HEK293T (cell line): ENCODE measurements at regions not wholly inside any gene's neighbourhood (a gene's known extent, or its start where the extent isn't known, plus 50 kb on each side); places are given as distances from the start of the nearest gene placed in this dataset.
A peak's percentile ranks its signal among the peaks of the same experiment; 100 is the strongest.

ENCODE experiments used
- CTCF ChIA-PET: fragments of 350-600 bp; formaldehyde crosslinking; extraction: SDS; loops from one replicate; lab custom pipeline; 2021; ENCODE audit warnings: antibody characterized with exemption, inconsistent platforms; lab: Yijun Ruan, JAX
- POLR2A ChIA-PET: fragments of 350-600 bp; formaldehyde crosslinking; extraction: SDS; loops from one replicate; lab custom pipeline; 2020; ENCODE audit warnings: antibody characterized with exemption, inconsistent platforms; lab: Yijun Ruan, JAX
- DNase-seq: peaks from one replicate; pipeline ENCODE4 v3.0.0; 2012; ENCODE audit warnings: mixed read lengths; ENCODE audit errors: extremely low spot score
- ARNT ChIP-seq: fragments of 450-650 bp; IDR thresholded peaks from 2 replicates; pipeline ENCODE4 v1.6.1; 2017; ENCODE audit warnings: mild to moderate bottlenecking
- BHLHE40 ChIP-seq: fragments of 450-650 bp; IDR thresholded peaks from 2 replicates; pipeline ENCODE4 v1.6.1; 2016; ENCODE audit warnings: mild to moderate bottlenecking, moderate library complexity, borderline replicate concordance
- CTBP1 ChIP-seq: fragments of 450-650 bp; IDR thresholded peaks from 2 replicates; pipeline ENCODE4 v1.6.1; 2016; ENCODE audit warnings: borderline replicate concordance
- ELF4 ChIP-seq: fragments of 450-650 bp; IDR thresholded peaks from 2 replicates; pipeline ENCODE4 v1.6.1; 2017; ENCODE audit warnings: antibody characterized with exemption
- FOXA1 ChIP-seq: fragments of 450-650 bp; IDR thresholded peaks from 2 replicates; pipeline ENCODE4 v1.6.1; 2016; ENCODE audit warnings: mild to moderate bottlenecking
- FOXK2 ChIP-seq: fragments of 450-650 bp; IDR thresholded peaks from 2 replicates; pipeline ENCODE4 v1.6.1; 2016; ENCODE audit warnings: mild to moderate bottlenecking
- FOXM1 ChIP-seq: fragments of 450-650 bp; IDR thresholded peaks from 2 replicates; pipeline ENCODE4 v1.6.1; 2017; ENCODE audit warnings: mild to moderate bottlenecking, borderline replicate concordance
- HDGF ChIP-seq: fragments of 450-650 bp; IDR thresholded peaks from 2 replicates; pipeline ENCODE4 v1.6.1; 2017; ENCODE audit warnings: antibody characterized with exemption, borderline replicate concordance
- L3MBTL2 ChIP-seq: fragments of 450-650 bp; conservative IDR thresholded peaks from 2 replicates; pipeline ENCODE4 v1.6.1; 2016; ENCODE audit warnings: mild to moderate bottlenecking
- LEF1 ChIP-seq: fragments of 450-650 bp; IDR thresholded peaks from 2 replicates; pipeline ENCODE4 v1.6.1; 2017; ENCODE audit warnings: mild to moderate bottlenecking, borderline replicate concordance
- NFRKB ChIP-seq: fragments of 450-650 bp; IDR thresholded peaks from 2 replicates; pipeline ENCODE4 v1.6.1; 2016; ENCODE audit warnings: mild to moderate bottlenecking, moderate library complexity
- SP1 ChIP-seq: fragments of 450-650 bp; IDR thresholded peaks from 2 replicates; pipeline ENCODE4 v1.6.1; 2017
- SUZ12 ChIP-seq: fragments of 450-650 bp; IDR thresholded peaks from 2 replicates; pipeline ENCODE4 v1.6.1; 2016; ENCODE audit warnings: mild to moderate bottlenecking
- TARDBP ChIP-seq: fragments of 450-650 bp; IDR thresholded peaks from 2 replicates; pipeline ENCODE4 v1.6.1; 2016
- ZNF384 ChIP-seq: fragments of 450-650 bp; IDR thresholded peaks from 2 replicates; pipeline ENCODE4 v1.6.1; 2016
- TF ChIP-seq, protein P1 (sequence below): fragments of 450-650 bp; IDR thresholded peaks from 2 replicates; pipeline ENCODE4 v1.6.1; 2016

DNA sequence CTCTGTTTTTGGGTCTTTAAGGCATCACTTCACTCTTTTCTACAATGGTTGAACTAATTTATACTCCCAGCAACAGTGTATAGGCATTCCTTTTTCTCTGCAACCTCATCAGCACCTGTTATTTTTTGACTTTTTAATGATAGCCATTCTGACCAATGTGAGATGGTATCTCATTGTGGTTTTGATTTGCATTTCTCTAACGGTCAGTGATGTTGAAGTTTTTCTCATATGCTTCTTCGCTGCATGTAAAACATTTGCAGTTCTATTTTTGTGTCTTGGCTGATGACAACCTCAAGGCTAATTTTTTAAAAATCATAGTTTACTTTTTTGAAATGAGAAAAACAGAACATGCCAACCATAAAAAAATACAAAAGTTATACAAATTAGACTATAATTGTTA is 258.2 kb upstream of the EDNRB start:
- ChIA-PET CTCF (no interaction called here), POLR2A (no interaction called here)
- TF ChIP-seq FOXK2 (no peak), L3MBTL2 (no peak), HDGF (no peak), SP1 (no peak), FOXA1 (no peak), ZNF384 (no peak), ELF4 (no peak), NFRKB (no peak), BHLHE40 (no peak), LEF1 (no peak), FOXM1 (no peak), CTBP1 (no peak), TARDBP (no peak)
- TF ChIP-seq, protein P1, sequence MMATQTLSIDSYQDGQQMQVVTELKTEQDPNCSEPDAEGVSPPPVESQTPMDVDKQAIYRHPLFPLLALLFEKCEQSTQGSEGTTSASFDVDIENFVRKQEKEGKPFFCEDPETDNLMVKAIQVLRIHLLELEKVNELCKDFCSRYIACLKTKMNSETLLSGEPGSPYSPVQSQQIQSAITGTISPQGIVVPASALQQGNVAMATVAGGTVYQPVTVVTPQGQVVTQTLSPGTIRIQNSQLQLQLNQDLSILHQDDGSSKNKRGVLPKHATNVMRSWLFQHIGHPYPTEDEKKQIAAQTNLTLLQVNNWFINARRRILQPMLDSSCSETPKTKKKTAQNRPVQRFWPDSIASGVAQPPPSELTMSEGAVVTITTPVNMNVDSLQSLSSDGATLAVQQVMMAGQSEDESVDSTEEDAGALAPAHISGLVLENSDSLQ, result no peak
- DNase-seq, result no peak

DNA sequence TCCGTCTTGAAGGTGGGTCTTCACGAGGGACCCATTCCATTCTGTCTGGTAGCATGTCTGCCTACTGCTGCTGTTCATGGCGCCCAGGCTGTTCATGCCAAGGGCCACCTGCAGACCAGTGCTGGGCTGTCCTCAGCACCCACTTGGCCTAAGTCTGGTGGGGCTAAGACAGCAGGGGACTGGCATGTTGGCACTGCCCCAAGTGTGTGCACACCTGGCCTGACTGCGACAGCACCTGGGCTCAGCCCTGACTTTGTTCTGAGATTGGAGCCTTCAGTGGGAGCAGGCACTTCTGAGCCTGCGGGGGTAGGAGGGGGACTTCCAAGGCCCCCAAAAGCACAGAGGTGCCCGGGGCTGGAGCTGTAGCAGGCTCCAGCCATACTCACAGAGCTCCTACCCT is 250.8 kb upstream of the EDNRB start:
- DNase-seq, result no peak
- ChIA-PET CTCF (no interaction called here), POLR2A (no interaction called here)
- no peak for TF ChIP-seq SUZ12
- no peak for TF ChIP-seq FOXK2
- no peak for TF ChIP-seq ZNF384
- TF ChIP-seq FOXM1, result no peak
- no peak for TF ChIP-seq FOXA1
- no peak for TF ChIP-seq NFRKB
- TF ChIP-seq HDGF, result no peak
- TF ChIP-seq L3MBTL2, result no peak
- TF ChIP-seq, protein P1, result no peak
- no peak for TF ChIP-seq SP1
- TF ChIP-seq ARNT, result no peak
- TF ChIP-seq LEF1, result no peak
- no peak for TF ChIP-seq ELF4
- no peak for TF ChIP-seq BHLHE40
- no peak for TF ChIP-seq CTBP1
- no peak for TF ChIP-seq TARDBP

DNA sequence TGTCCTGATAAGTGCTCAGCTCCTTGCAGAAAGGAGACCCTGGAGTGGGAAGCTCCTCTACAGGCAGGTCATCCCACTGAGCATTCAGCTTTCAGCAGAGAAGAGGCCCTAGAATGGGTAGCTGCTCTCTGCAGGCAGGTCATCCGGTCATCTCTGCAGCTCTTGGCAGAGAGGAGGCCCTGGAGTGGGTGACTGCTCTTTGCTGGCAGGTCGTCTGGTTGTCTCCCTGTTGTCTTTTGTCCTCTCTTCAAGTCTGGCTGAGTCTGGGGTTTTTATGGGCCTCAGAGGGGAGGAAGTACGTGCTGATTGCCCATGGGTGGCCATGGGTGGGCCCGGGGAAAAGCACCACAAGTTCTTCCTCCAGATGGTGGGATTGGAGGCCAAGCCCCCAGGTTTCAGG is 250.3 kb upstream of the EDNRB start:
- CTCF ChIA-PET, result no interaction called here
- POLR2A ChIA-PET, result no interaction called here
- no peak for TF ChIP-seq FOXK2
- no peak for TF ChIP-seq SP1
- no peak for TF ChIP-seq FOXM1
- no peak for TF ChIP-seq L3MBTL2
- TF ChIP-seq CTBP1, result no peak
- TF ChIP-seq SUZ12, result no peak
- TF ChIP-seq BHLHE40, result no peak
- TF ChIP-seq TARDBP, result no peak
- TF ChIP-seq ARNT, result no peak
- TF ChIP-seq, protein P1, result no peak
- DNase-seq, result no peak

DNA sequence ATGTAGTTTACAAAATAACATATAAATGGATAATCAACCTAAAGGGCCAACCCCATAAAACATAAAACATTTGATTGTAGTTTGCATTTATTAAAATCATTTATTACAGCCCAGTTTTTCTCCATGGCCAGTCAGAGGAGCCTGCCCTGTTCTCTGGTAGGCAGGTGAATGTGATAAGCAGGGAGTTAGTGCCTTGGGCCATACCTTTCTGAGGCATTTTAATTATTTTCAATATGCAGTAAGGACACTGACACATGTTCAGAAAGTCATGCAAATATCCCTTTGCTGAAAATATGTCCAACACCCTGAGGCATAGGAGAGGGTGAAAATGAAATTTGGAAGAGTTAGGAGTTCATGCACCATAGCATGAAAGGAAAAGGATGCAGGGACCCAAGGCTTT is 242.6 kb upstream of the EDNRB start:
- ChIA-PET POLR2A (no interaction called here), CTCF (no interaction called here)
- no peak for DNase-seq
- TF ChIP-seq NFRKB, result no peak
- no peak for TF ChIP-seq ELF4
- no peak for TF ChIP-seq HDGF
- no peak for TF ChIP-seq ARNT
- no peak for TF ChIP-seq CTBP1
- TF ChIP-seq SP1, result no peak
- TF ChIP-seq, protein P1, result no peak
- TF ChIP-seq ZNF384, result no peak

DNA sequence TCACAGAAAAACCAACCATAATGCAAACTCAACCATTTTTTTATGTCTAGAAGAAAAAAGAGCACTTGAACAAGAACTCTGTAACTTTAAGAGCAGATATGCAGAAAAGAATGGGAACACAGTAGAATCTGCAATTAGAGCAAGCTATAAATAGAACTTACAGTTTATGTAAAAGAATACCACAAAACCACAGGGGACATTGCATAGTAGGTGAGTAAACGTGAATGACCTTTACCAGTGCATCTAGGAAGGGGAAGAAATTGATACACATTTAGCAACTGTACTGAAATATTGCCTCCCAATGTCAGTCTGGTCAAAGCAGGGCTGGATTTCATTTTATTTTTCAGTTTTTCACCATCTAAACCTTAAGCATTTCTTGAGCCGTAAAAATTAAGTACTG is 242.2 kb upstream of the EDNRB start:
- POLR2A ChIA-PET, result no interaction called here

DNA sequence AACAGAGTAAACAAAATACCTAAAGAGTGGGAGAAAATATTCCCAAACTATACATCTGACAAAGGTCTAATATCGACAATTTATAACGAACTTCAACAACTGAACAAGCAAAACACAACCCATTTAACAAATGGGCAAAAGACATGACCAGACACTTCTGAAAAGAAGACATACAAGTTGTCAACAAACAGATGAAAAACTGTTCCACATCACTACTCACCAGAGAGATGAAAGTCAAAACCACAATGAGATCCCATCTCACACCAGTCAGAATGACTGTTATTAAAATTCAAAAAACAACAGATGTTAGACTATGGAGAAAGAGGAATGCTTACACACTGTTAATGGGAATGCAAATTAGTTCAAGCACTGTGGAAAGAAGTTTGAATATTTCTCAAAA is 233.8 kb upstream of the EDNRB start:
- DNase-seq, result no peak
- POLR2A ChIA-PET, result no interaction called here
- CTCF ChIA-PET, result interaction anchor here (0.6 kb wide), 1 partner anchor 591 kb away, joined by 3 read pairs; no protein-coding TSS in a partner anchor
- TF ChIP-seq FOXM1 (no peak), TARDBP (no peak), ZNF384 (no peak), ELF4 (no peak), SP1 (no peak; the same call in 1 of the 2 replicates), HDGF (no peak), BHLHE40 (no peak), NFRKB (no peak), FOXK2 (no peak), ARNT (no peak)

More for the DNA sequence above, 242.2 kb upstream of the EDNRB start:
- peak; percentile 32 for DNase-seq
- CTCF ChIA-PET, result no interaction called here
- no peak for TF ChIP-seq ARNT
- TF ChIP-seq FOXK2, result no peak
- no peak for TF ChIP-seq ZNF384
- TF ChIP-seq, protein P1, result 0 out of 2 replicates have a peak, but pooled peaks have one; percentile 11
